DLD1 (cell line): ENCODE measurements at regions not wholly inside any gene's neighbourhood (a gene's known extent, or its start where the extent isn't known, plus 50 kb on each side); places are given as distances from the start of the nearest gene placed in this dataset.

Experiments
- in situ Hi-C: cut with HindIII; loops from 2 replicates; pipeline ENCODE4 v1.10.0; 2017; ENCODE audit warnings: low sequenced_read_pairs

DNA sequence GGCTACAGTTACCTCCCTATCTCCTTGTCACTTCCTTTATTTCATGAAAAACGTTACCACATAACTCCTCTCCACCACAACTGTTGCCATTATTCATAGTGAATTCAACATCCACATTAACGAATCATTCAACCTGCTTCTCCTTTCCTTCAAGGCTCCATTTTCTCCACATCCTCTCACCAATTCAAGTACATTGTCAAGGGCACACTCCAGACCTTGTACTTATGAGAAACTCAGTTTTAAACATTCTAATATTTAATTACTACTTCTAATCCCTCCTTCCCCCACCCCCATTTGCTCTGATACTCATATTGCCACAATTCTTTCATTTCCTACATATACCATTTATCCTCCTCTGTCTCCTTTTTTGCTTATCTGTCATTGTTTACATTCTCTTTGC lies 871.2 kb downstream of the TUSC7 start:
- in situ Hi-C loops: no loop called here

GRCh38 chr3:117586161-117586560 lies 876.6 kb downstream of the TUSC7 start:
- in situ Hi-C loops: no loop called here

DNA sequence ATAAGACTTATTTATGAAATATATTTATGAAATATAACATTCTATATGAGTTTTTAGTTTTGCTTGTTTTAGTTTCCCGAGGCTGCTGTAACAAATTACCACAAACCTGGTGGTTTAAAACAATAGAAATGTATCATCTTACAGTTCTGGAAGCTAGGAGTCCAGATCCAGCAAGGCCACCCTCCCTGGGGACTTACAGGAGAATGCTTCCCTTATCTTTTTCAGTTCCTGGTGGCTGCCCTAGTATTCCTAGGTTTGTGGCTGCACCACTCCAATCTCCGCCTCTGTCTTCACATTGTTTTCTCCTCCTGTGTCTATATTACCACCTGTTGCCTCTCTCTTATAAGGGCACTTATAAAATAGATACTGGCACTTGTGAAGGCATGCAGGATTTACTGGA lies 877.8 kb downstream of the TUSC7 start:
- in situ Hi-C loops: no loop called here

GRCh38 chr3:117589454-117589853 lies 879.9 kb downstream of the TUSC7 start:
- in situ Hi-C loops: no loop called here

DNA sequence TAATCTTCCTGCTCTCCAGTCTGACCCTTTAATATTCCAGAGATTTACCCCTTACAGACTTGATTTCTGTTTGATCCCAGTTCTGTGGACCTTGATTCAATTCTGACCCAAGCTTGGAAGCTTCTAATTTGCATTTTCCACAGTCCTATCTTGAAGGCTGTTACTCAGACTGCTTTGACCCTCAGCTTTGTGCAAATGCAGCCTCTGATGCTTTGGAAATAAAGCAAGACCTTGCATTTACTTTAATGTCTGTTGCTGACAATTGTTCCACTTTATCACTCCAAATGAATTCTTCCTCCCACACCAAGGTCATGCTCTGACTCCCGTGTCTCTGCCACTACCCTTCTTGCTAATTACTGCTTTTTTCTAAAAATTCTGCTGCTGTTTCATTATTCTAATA lies 886.0 kb downstream of the TUSC7 start:
- in situ Hi-C loops: no loop called here

DNA sequence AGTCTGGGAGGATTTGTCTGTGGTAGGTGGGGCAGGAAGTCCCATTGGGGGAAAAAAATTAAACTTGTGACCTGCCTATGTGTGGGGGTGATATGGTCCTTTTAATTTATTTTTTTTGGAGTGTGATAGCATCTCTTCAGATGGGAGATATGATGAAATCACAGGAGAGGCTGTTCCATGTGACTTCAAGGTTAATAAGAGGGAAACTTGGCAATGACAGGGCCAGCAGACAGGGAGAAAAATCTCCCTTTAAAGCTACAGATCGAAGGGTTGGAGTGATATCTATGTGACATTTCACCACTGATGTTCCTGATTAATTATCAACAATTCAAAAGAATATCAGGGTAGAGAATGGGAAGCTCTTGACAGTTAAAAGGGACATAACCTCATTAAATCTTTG lies 886.9 kb downstream of the TUSC7 start:
- in situ Hi-C loops: no loop called here

DNA sequence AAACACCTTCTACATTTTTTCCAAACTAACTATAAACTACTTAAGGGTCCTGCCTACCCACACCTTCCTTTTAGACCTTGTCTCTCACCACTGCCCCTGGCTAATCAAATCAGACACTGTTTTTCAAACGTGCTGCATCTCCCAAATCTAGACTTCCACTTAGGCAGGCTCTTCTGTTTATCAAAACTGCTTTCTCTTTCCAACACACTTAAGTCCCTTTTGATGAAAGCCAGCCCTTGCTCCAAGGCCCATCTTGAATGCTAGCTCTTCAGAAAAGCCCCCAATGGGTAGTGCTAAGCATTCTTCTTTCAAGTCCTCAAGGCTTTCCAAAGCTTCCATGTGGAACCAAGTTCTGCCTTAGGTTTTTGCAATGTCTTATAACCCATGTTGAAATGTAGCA lies 888.3 kb downstream of the TUSC7 start:
- in situ Hi-C loops: no loop called here

DNA sequence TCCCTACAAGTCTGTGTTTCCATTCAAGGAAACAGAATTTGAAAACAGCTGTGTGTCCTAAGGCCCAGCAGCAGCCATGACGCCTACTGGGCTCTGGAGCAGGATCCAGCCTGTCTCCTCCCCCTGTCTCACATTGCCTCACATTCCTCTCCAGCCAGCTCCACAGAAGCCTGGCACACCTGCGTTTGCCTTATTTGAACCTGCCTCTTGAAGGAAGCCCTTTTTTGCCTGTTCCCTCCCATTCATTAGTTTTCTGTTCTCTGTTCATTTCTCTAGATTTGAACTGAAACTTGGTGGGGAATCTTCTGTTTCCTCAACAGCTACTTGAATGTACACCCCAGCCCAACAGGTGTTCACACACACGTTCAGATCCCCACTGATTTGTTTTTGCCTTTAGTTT lies 890.5 kb downstream of the TUSC7 start:
- in situ Hi-C loops: no loop called here

GRCh38 chr3:117600666-117601065 lies 891.1 kb downstream of the TUSC7 start:
- in situ Hi-C loops: no loop called here

DNA sequence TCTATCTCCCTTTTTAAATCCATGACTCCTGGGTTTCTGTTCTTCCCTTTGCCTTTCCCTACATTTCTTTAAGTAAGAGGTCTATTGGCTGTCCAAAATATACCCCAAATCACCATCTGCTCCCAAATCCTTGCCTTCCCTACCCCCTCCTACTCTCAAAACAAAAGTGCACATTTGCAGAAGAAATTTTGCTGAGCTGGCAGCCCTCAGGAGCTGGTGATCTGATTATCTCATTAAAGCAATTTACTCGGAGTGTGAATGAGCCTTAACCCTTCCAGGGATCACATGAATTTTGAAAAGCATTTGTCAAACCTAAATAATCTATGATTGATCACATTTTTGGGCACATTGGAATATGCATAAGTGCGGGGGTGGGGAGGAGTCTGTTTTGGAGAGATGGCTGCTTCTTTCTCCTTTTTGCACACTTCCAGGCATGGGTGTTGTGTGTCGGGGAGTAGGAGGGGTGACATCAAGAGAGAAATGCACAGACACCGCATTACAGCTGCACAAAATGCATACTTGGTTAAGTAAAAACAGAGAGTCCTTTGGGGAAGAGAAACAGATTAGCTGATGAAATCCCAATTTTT lies 892.6 kb downstream of the TUSC7 start:
- in situ Hi-C loops: no loop called here

DNA sequence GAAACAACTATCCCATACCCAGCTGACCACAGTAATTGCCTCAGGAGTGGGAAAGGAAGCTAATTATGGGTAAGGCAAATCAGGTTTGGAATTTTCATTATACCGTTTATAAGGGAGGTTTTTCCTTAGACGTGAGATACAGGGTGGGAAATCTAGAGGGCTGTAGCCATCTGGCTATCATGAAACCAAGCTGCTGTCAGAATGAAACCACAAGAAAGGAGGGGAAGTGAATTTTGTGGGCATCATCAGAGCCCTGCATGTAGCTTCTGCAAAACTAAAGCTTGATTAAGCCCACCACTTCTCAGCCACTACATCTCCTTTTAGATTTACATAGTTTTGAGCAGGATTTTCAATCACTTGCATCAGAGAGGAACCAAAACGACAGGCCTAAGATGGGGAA lies 893.5 kb downstream of the TUSC7 start:
- in situ Hi-C loops: no loop called here

DNA sequence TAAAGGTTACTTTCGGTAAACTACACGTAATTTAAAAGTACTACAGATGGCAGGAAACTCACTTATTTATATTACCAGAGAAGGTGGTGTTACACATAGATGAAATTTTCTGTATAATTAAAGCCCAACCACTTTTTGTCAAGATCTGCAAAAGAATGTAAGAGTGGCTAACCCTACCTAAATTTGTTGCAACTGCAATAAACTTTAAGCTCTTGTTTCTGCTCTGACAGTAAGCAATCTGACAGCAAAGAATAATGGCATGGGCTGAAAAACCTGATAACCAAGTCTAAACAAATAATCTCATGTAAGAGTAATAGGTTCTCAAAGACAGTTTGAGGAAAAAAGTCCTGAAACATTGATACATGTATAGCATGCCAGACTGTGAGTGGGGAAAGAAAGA lies 897.3 kb downstream of the TUSC7 start:
- in situ Hi-C loops: no loop called here

GRCh38 chr3:117609330-117609729 lies 899.8 kb downstream of the TUSC7 start:
- in situ Hi-C loops: no loop called here

- in situ Hi-C loops: no loop called here
Observed at GRCh38 chr3:117610156-117610555, 900.6 kb downstream of the TUSC7 start.

- in situ Hi-C loops: no loop called here
Observed at GRCh38 chr3:117611211-117611610, 901.6 kb downstream of the TUSC7 start.

- in situ Hi-C loops: no loop called here
Observed at GRCh38 chr3:117616227-117616626, 906.6 kb downstream of the TUSC7 start.

DNA sequence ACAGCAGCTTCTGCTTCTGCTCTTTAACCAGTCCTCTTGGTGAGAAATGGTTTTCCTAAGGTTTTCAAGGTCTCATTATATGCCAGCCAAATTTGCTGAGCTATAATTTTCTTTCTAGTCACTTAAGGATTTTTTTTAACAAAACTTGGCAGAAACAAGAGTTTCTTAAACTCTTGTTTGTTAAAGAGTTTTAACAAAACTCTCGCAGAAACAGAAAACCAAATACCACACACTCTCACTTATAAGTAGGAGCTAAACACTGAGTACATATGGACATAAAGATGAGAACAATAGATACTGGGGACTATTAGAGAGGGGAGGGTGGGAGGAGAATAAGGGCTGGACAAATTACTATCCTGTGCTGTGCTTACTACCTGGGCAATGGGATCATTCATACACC lies 908.3 kb downstream of the TUSC7 start:
- in situ Hi-C loops: no loop called here

DNA sequence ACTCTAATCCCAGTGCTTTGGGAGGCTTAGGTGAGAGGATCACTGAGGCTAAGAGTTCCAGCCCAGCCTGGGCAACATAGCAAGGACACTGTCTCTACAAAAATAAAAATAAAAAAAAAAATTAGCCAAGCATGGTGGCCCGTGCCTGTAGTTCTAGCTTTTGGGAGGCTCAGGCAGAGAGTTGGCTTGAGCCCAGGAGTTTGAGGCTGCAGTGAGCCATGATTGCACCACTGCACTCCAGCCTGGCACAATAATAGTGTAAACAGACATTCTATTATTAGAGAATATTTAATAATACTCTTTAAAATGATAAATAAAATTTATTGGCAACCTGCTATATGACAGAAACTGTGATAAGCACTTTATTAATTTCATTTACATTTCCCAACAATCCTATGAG lies 908.9 kb downstream of the TUSC7 start:
- in situ Hi-C loops: no loop called here

GRCh38 chr3:117619805-117620204 lies 910.2 kb downstream of the TUSC7 start:
- in situ Hi-C loops: no loop called here

- in situ Hi-C loops: no loop called here
Observed at GRCh38 chr3:117622171-117622841, 912.7 kb downstream of the TUSC7 start.

DNA sequence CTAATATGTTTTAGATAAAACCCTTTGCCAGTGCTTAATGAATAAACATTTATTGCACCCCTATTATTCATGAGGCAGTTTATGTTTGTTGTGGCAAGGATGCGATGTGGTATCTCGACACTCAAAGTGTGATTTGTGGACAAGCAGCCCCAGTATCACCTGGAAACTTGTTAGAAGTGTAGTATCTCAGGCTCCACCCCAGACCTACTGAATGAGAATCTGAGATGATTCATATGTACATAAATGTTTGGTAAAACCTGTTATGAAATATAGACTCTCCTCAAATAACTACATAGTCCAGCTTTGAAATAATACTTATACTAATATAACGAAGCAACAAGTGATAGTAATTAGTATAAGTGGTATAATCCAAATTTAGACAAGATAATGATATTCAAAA lies 914.8 kb downstream of the TUSC7 start:
- in situ Hi-C loops: no loop called here

DNA sequence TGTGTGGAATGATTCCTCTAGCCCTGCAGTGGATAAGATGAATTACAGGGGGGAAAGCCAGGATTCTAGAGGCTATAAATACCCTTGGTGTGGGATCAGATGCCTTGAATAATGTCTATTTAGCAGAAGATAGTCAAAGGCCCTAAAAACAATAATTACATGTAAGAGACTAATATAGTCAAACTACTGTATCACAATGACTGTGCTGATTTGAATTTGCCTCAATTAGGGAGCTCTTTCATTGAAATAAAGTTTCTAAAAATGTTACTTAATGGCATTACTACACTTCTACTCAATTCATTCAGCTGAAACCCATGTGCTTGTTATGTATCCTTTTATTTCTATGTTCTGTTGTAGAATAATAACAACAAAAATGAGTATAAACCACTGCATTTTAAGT lies 915.6 kb downstream of the TUSC7 start:
- in situ Hi-C loops: no loop called here

- in situ Hi-C loops: no loop called here
Observed at GRCh38 chr3:117626577-117626976, 917.0 kb downstream of the TUSC7 start.
